Natural killer cell treated with Interleukin-12 subunit alpha and Interleukin-12 subunit beta and Interleukin-15 and Interleukin-18, amount 100 ng/mL, for 72 hours (primary cell): ENCODE measurements at regions not wholly inside any gene's neighbourhood (a gene's known extent, or its start where the extent isn't known, plus 50 kb on each side); places are given as distances from the start of the nearest gene placed in this dataset.
A peak's percentile ranks its signal among the peaks of the same experiment; 100 is the strongest.
"Not testable (repeated sequence)": the region's sequence is repeated elsewhere in the genome, so short reads cannot be mapped to it uniquely, and the experiment has no call there.

Experiments used
- ATAC-seq, 2 donors: fragments of 150-1000 bp; cut with Tn5 transposase in 1 of 2; sonication (Bioruptor Pico), chemical (Tn5 transposase) in 1 of 2; 2 replicates each; pipeline ENCODE4 v1.10.0; 2021
- DNase-seq: peaks from one replicate; pipeline ENCODE4 v3.0.0; 2022; ENCODE audit warnings: low spot score
- H3K27ac Mint-ChIP-seq, 2 donors: 1 replicate in 1 of 2; 2 replicates in 1 of 2; pipeline ENCODE4 v1.8.0; 2022; ENCODE audit warnings: mixed read lengths in 2 of 2, mild to moderate bottlenecking in 1 of 2, moderate library complexity in 1 of 2
- H3K27me3 Mint-ChIP-seq, 2 donors: 1 replicate in 1 of 2; 2 replicates in 1 of 2; pipeline ENCODE4 v1.8.0; 2022; ENCODE audit warnings: mixed read lengths in 2 of 2
- H3K36me3 Mint-ChIP-seq: one replicate; pipeline ENCODE4 v1.8.0; 2022; ENCODE audit warnings: mixed read lengths
- H3K4me1 Mint-ChIP-seq, 2 donors: 1 replicate in 1 of 2; 2 replicates in 1 of 2; pipeline ENCODE4 v1.8.0; 2022; ENCODE audit warnings: low read depth in 2 of 2, mixed read lengths in 2 of 2, mild to moderate bottlenecking in 1 of 2
- H3K4me3 Mint-ChIP-seq: one replicate; pipeline ENCODE4 v1.8.0; 2022; ENCODE audit warnings: mixed read lengths
- H3K9me3 Mint-ChIP-seq: 2 replicates; pipeline ENCODE4 v1.8.0; 2022; ENCODE audit warnings: mixed read lengths

DNA sequence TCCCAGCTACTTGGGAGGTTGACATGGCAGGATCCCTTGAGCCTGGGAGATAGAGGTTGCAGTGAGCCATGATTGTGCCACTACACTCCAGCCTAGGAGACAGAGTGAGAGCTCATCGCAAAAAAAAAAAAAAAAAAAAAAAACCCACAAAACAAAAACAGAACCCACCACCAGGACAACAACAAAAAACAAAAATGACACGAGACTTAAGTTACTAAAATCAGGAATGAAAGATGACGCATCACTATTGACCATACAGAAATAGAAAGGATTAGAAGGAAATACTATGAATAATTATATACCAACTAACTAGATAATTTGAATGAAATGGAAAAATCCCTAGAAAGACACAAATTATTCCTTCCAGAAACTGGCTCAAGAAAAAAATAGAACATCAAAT is 432.4 kb upstream of the PMFBP1 start:
- Mint-ChIP-seq H3K4me1 (no peaks in the 10 kb centered on the region), H3K36me3 (peaks cover 4% of the 10 kb centered on the region), H3K4me3 (no peak overlapping the region), H3K27me3 (no peaks in the 10 kb centered on the region), H3K9me3 (no peaks in the 10 kb centered on the region), H3K27ac (no peak overlapping the region)
- no peak for DNase-seq
- ATAC-seq: no peak

DNA sequence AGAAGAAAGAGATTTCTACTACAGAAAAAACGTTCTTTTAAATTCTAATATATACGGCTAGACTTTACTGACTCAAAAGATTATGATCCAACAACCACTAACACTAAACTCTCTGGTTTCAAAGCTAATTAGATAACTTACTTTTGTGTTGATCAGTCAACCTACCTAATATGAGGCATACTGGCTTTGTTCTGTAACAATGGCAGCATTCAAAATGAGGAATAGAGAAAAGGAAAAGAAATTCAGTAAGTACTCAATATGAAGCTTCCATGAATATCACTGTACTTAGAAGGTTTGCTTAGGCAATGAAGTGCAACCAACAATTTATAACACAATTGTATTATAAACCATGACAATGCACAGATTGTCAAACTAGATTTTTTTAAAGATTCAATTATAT is 430.5 kb upstream of the PMFBP1 start:
- H3K27ac Mint-ChIP-seq: no peak overlapping the region
- no peaks in the 10 kb centered on the region for H3K9me3 Mint-ChIP-seq
- DNase-seq (no peak), ATAC-seq (no peak)
- H3K4me3 Mint-ChIP-seq: no peak overlapping the region
- H3K4me1 Mint-ChIP-seq: no peaks in the 10 kb centered on the region
- no peaks in the 10 kb centered on the region for H3K27me3 Mint-ChIP-seq
- peaks cover 4% of the 10 kb centered on the region for H3K36me3 Mint-ChIP-seq

DNA sequence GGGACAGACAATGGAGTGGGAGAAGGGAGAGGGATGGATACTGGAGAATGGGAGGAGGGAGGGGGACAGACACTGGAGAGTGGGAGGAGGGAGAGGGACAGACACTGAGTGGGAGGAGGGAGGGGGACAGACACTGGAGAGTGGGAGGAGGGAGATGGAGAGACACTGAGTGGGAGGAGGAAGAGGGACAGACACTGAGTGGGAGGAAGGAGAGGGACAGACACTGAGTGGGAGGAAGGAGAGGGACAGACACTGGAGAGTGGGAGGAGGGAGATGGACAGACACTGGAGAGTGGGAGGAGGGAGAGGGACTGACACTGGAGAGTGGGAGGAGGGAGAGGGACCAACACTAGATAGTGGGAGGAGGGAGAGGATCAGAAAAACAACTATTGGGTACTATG is 426.7 kb upstream of the PMFBP1 start:
- Mint-ChIP-seq H3K27me3 (no peaks in the 10 kb centered on the region), H3K27ac (no peak overlapping the region), H3K9me3 (no peaks in the 10 kb centered on the region), H3K4me3 (no peak overlapping the region), H3K36me3 (peaks cover 4% of the 10 kb centered on the region), H3K4me1 (no peaks in the 10 kb centered on the region)
- ATAC-seq: no peak
- DNase-seq: no peak

DNA sequence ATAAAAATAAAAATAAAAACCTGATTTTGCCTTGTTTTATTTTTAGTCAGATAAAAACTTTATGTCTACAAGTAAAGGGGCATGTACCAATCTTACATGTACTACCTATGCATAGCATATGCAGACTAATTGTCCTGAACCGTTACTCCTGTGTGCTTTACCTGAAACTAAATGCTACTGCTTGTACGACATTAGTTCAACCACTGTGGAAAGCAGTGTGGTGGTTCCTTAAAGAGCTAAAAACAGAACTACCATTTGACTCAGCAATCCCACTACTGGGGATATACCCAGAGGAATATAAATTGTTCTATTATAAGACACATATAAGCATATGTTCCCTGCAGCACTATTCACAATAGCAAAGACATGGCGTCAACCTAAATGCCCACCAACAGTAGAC is 426.0 kb upstream of the PMFBP1 start:
- no peaks in the 10 kb centered on the region for H3K9me3 Mint-ChIP-seq
- H3K4me3 Mint-ChIP-seq: no peak overlapping the region
- H3K27me3 Mint-ChIP-seq: no peaks in the 10 kb centered on the region
- no peaks in the 10 kb centered on the region for H3K4me1 Mint-ChIP-seq
- H3K27ac Mint-ChIP-seq: no peak overlapping the region
- peaks cover 4% of the 10 kb centered on the region for H3K36me3 Mint-ChIP-seq
- no peak for ATAC-seq
- no peak for DNase-seq

DNA sequence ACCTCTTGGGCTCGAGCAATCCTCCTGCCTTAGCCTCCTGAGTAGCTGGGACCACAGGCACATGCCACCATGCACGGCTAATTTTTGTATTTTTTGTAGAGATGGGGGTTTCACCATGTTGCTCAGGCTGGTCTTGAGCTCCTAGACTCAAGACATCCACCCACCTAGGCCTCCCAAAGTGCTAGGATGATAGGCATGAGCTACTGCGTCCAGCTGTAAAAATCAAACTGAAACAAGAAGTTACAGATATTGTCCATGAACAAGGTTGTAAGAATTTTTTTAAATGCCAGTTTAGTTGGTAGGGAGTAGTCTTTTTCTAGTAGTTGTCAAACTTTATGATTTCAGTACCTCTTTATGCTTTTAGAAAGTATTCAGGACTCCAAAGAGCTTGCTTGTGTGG is 424.4 kb upstream of the PMFBP1 start:
- Mint-ChIP-seq H3K9me3 (no peaks in the 10 kb centered on the region), H3K36me3 (peaks cover 4% of the 10 kb centered on the region), H3K27ac (no peak overlapping the region), H3K27me3 (no peaks in the 10 kb centered on the region), H3K4me3 (no peak overlapping the region), H3K4me1 (no peaks in the 10 kb centered on the region)
- DNase-seq (no peak), ATAC-seq (no peak)

DNA sequence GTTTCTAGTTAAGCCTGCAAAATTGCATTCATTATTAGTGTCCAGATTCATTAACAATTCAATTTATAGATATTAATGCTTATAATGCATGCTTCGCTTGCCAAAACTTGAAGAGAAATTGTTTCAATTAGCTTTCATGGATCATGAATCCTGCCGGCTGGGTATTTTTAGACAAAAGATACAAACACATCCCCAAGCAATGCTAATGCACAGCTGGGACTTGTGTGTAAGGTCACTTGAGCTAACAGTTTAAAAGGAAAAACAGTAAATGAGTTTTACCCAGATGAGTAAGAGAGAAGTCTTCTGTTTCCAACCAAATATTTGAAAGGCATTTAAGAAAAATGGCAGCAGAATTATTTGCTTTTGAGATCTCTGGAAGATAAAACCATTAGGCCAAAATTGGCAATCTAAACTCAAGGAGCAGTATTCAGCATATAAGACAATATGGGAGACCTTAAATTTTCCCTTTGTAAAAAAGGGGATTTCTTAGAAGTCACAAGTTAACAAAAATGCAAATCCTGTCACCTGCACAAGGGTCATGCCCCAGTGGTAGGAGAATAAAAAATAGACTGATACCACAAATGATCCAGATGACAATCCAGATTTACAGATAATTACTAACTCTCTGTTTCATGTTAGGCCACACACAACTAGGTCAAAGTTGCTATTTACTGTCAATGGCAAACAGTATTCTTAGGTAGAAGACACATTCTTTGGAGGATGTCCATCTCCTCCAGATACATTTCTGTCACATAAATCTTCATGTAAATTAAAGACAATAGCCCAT is 418.4 kb upstream of the PMFBP1 start:
- Mint-ChIP-seq H3K36me3 (no peaks in the 10 kb centered on the region), H3K27me3 (no peaks in the 10 kb centered on the region), H3K27ac (no peak overlapping the region), H3K4me1 (no peaks in the 10 kb centered on the region), H3K9me3 (no peaks in the 10 kb centered on the region), H3K4me3 (no peak overlapping the region)
- DNase-seq (no peak), ATAC-seq (no peak)

DNA sequence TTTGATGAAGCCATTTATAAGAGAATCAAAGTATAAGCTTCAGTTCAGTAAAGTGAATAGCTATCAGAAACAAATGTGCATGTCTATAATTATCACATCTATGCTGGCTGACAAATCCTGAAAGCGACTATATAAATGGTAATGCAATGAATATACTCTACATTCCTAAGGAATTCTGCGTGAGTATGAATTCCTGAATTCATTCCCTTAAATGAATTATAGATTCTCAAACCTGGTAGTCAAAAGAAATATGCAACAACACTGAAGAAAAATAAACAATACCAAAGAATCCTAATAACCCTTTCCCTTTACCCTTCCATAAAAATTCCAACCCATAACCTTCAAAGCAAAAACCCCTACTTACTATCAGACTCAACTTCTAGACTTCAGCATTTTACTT is 416.6 kb upstream of the PMFBP1 start:
- no peak for ATAC-seq
- no peak overlapping the region for H3K27ac Mint-ChIP-seq

DNA sequence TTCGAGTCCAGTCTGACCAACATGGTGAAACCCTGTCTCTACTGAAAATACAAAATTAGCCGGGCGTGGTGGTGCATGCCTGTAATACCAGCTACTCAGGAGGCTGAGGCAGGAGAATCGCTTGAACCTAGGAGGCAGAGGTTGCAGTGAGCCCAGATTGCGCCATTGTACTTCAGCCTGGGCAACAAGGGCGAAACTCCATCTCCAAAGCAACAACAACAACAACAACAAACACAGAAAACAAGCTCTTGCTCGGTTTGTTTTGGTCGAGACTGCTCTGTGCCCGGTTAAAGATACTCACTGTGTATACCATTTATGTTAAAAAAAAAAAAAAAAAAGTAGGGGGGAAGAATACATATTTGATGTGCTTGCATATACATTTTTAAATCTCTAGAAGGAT is 406.1 kb upstream of the PMFBP1 start:
- H3K4me1 Mint-ChIP-seq, H3K4me3 Mint-ChIP-seq, H3K27ac Mint-ChIP-seq, H3K9me3 Mint-ChIP-seq, DNase-seq, H3K27me3 Mint-ChIP-seq, ATAC-seq, H3K36me3 Mint-ChIP-seq: not testable (repeated sequence)

More for the DNA sequence above, 416.6 kb upstream of the PMFBP1 start:
- Mint-ChIP-seq H3K4me1 (no peaks in the 10 kb centered on the region), H3K27me3 (peaks cover 0 to under 1% of the 10 kb centered on the region in 2 donors), H3K36me3 (no peaks in the 10 kb centered on the region), H3K4me3 (no peak overlapping the region), H3K9me3 (peaks cover 1% of the 10 kb centered on the region)
- DNase-seq: no peak

DNA sequence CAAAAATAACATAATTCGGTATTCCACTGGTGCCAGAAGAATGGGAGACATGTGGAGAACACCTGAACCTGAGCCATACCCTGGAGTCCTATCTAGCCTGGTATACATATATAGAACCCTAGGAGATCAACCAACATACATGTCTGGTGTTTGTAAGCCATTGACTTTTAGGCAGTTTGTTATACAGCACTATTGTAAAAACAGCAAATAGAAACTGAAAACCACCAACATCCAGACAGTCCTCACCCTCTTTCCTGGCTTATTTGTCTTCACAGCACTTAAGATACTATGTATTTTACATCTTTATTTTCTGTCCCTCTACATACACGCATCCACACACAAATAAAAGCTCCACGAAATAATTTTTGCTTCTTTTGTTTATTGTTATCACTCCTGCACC is 404.2 kb upstream of the PMFBP1 start:
- no peaks in the 10 kb centered on the region for H3K27me3 Mint-ChIP-seq
- ATAC-seq (no peak), DNase-seq (no peak)
- H3K4me3 Mint-ChIP-seq: no peak overlapping the region
- H3K9me3 Mint-ChIP-seq: no peaks in the 10 kb centered on the region
- H3K27ac Mint-ChIP-seq: no peak overlapping the region
- no peaks in the 10 kb centered on the region for H3K4me1 Mint-ChIP-seq
- no peaks in the 10 kb centered on the region for H3K36me3 Mint-ChIP-seq

DNA sequence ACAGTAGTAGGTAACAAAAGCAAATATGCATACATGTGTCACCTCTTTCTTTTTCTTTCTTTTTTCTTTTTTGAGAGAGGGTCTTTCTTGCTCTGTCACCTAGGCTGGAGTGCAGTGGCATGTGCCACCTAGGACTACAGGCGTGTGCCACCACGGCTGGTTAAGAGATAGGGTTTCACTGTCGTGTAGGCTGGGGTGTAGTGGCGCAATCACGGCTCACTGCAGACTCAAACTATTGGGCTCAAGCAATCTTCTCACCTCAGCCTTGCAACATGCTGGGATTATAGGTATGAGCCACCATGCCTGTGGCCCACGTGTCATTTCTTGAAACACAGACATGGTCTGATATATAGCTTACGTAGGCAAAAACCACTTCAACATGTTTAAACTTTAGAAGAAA is 397.7 kb upstream of the PMFBP1 start:
- no peak overlapping the region for H3K4me3 Mint-ChIP-seq
- H3K9me3 Mint-ChIP-seq: no peaks in the 10 kb centered on the region
- no peaks in the 10 kb centered on the region for H3K36me3 Mint-ChIP-seq
- DNase-seq: no peak
- ATAC-seq: peak in 1 of 2 donors; percentile 20
- H3K4me1 Mint-ChIP-seq: no peaks in the 10 kb centered on the region
- no peaks in the 10 kb centered on the region for H3K27me3 Mint-ChIP-seq
- H3K27ac Mint-ChIP-seq: no peak overlapping the region

DNA sequence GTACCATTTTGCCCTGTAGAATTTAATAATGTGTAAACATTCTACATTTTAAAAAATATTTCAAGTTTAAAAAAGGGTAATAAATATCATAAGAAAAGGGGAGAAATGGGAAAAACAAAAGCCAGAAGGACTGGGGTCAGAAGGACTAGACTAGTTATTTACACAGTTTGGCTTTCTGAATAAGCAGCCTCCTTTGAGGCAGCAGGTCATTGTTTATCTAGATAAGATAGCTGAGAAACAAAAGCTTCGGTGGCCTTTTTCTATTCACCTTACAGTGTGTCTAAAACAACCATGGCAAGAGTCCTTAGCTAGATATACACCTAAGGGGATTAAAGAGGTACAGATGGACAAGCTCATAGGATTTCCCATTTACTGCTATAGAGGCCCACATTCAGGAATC is 396.5 kb upstream of the PMFBP1 start:
- H3K27ac Mint-ChIP-seq: no peak overlapping the region
- no peaks in the 10 kb centered on the region for H3K9me3 Mint-ChIP-seq
- no peaks in the 10 kb centered on the region for H3K36me3 Mint-ChIP-seq
- no peak overlapping the region for H3K4me3 Mint-ChIP-seq
- H3K27me3 Mint-ChIP-seq: no peaks in the 10 kb centered on the region
- no peak for ATAC-seq
- no peaks in the 10 kb centered on the region for H3K4me1 Mint-ChIP-seq
- no peak for DNase-seq

DNA sequence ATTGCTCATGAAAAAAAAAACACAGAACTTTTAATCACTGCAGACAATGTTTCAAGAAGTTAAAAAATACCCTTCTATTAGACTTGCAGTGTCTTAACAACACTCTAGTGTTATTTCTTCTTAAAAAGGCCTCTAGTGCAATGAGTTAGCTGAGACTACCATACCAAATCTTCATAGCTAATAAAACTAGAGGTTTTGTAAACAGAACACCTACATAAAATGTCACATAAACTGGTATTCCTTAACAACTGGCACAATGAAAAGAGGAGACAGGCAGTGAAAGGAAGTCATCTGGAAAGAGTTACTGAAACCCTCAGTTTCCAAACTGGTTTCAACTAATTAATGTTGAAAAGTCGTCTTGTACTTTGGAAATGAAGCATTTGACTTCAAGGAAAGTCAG is 394.2 kb upstream of the PMFBP1 start:
- H3K27me3 Mint-ChIP-seq: no peaks in the 10 kb centered on the region
- H3K36me3 Mint-ChIP-seq: no peaks in the 10 kb centered on the region
- ATAC-seq (no peak), DNase-seq (no peak)
- H3K4me3 Mint-ChIP-seq: no peak overlapping the region
- H3K4me1 Mint-ChIP-seq: no peaks in the 10 kb centered on the region
- H3K9me3 Mint-ChIP-seq: no peaks in the 10 kb centered on the region
- no peak overlapping the region for H3K27ac Mint-ChIP-seq

DNA sequence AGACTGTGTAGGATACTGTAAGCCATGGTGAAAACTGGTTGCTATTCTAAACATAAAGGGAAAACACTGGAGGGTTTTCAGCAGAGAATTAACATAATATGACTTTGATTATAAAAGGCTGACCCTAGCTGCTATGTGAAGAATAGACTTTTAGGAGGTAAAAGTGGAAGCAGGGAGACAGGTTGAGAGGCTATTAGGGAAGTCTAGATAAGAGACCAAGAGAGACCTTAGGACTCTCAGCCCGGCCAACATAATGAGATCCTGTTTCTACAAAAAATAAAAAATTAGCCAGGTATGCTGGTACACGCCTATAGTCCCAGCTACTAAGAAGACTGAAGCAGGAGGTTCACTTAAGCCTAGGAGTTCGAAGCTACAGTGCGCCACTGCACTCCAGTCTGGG is 393.2 kb upstream of the PMFBP1 start:
- no peak overlapping the region for H3K27ac Mint-ChIP-seq
- no peaks in the 10 kb centered on the region for H3K4me1 Mint-ChIP-seq
- H3K36me3 Mint-ChIP-seq: no peaks in the 10 kb centered on the region
- H3K27me3 Mint-ChIP-seq: no peaks in the 10 kb centered on the region
- no peak overlapping the region for H3K4me3 Mint-ChIP-seq
- DNase-seq (no peak), ATAC-seq (no peak)
- no peaks in the 10 kb centered on the region for H3K9me3 Mint-ChIP-seq

DNA sequence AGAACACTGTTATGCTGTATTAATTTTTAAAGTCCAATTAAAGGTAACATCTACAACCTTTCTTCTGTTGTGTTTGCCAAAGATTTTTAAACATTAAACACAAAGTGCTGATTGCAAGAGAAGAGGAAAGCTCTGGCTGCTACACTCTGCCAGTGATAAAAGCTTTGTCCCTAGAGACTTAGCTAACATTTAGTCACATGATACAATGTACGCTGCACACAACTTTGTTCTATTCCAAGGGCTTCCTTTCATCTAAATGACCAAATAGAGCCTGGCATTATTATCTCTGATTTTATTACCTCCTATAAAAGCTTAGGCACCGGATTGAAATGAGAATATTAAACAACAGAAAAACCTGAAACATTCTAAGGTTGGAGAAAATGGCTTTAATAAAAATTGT is 388.7 kb upstream of the PMFBP1 start:
- ATAC-seq (no peak), DNase-seq (no peak)
- H3K9me3 Mint-ChIP-seq: no peaks in the 10 kb centered on the region
- no peak overlapping the region for H3K27ac Mint-ChIP-seq
- no peak overlapping the region for H3K4me3 Mint-ChIP-seq
- no peaks in the 10 kb centered on the region for H3K36me3 Mint-ChIP-seq
- H3K27me3 Mint-ChIP-seq: no peaks in the 10 kb centered on the region
- no peaks in the 10 kb centered on the region for H3K4me1 Mint-ChIP-seq

DNA sequence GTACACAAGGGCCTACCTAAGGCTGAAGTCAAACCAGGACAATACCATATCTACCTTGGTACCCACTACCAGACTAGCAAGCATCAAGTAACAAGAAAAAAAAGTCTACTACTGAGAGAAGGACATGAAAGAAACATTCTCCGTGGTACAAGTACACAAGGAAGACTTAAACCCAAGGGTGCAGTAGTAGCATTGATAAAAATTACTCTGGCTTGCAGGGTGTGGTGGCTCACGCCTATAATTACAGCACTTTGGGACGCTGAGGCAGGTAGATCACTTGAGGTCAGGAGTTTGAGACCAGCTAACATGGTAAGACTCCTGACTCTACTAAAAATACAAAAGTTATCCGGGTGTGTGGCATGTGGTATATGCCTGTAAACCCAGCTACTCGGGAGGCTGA is 386.5 kb upstream of the PMFBP1 start:
- H3K27me3 Mint-ChIP-seq: no peaks in the 10 kb centered on the region
- H3K9me3 Mint-ChIP-seq: no peaks in the 10 kb centered on the region
- H3K27ac Mint-ChIP-seq: no peak overlapping the region
- ATAC-seq (no peak), DNase-seq (no peak)
- no peaks in the 10 kb centered on the region for H3K36me3 Mint-ChIP-seq
- H3K4me1 Mint-ChIP-seq: no peaks in the 10 kb centered on the region
- H3K4me3 Mint-ChIP-seq: no peak overlapping the region
